IPS DF 6.9 (cell line): ENCODE measurements at regions not wholly inside any gene's neighbourhood (a gene's known extent, or its start where the extent isn't known, plus 50 kb on each side); places are given as distances from the start of the nearest gene placed in this dataset.

ENCODE experiments used
- DNase-seq: peaks from one replicate; pipeline ENCODE4 v3.0.0-alpha.2; 2013; ENCODE audit warnings: low read depth, low spot score
- H3K27ac ChIP-seq: one replicate; pipeline ENCODE4 v1.5.1; 2013; ENCODE audit warnings: low read length, control low read depth
- H3K27me3 ChIP-seq: 2 replicates; pipeline ENCODE4 v1.6.1; 2013; ENCODE audit warnings: mild to moderate bottlenecking, low read length; ENCODE audit not compliant: control insufficient read depth, insufficient read depth
- H3K36me3 ChIP-seq: 2 replicates; pipeline ENCODE4 v1.6.1; 2013; ENCODE audit warnings: low read length; ENCODE audit not compliant: control insufficient read depth, insufficient read depth
- H3K4me1 ChIP-seq: 2 replicates; pipeline ENCODE4 v1.6.1; 2013; ENCODE audit warnings: low read length; ENCODE audit not compliant: control insufficient read depth, insufficient read depth
- H3K4me3 ChIP-seq: 2 replicates; pipeline ENCODE4 v1.5.1; 2013; ENCODE audit warnings: mild to moderate bottlenecking, low read length
- H3K9me3 ChIP-seq: 2 replicates; pipeline ENCODE4 v1.6.1; 2013; ENCODE audit warnings: low read length, inconsistent platforms; ENCODE audit not compliant: control insufficient read depth, insufficient read depth
- WGBS: extraction: QIAGEN DNeasy Blood & Tissue Kit; methylation state at CpG from one replicate; pipeline ENCODE4 v1.1.7; 2013; ENCODE audit warnings: mixed read lengths, missing lambda C conversion rate; ENCODE audit not compliant: insufficient read length, insufficient coverage; 5-methylcytosine and 5-hydroxymethylcytosine counted together

DNA sequence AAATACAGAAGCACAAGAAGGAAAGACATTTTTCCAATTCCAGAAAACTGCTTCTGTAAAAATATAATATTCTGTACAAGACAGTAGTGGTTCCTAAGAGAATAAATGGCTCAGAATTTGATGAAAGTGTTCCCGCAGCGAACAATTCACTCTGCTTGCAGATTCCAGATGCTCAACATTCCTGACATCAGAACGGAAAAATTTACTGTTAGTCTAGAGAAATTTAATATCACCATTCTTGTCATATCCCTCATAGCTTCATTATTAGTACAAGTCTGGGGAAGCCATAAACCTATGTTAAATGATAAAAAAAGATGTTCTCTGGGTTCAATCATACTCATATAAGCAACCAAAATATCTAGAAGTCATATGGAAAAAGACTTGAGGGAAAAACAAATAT, 83.6 kb downstream of the MPP7 start:
- WGBS: no CpG with 5 or more reads among the region's 3 CpGs
- Histone ChIP-seq H3K4me1 (no peaks in the 10 kb centered on the region), H3K36me3 (no peaks in the 10 kb centered on the region), H3K9me3 (no peaks in the 10 kb centered on the region), H3K27ac (no peak overlapping the region), H3K27me3 (no peaks in the 10 kb centered on the region), H3K4me3 (no peak overlapping the region)
- no peak for DNase-seq

DNA sequence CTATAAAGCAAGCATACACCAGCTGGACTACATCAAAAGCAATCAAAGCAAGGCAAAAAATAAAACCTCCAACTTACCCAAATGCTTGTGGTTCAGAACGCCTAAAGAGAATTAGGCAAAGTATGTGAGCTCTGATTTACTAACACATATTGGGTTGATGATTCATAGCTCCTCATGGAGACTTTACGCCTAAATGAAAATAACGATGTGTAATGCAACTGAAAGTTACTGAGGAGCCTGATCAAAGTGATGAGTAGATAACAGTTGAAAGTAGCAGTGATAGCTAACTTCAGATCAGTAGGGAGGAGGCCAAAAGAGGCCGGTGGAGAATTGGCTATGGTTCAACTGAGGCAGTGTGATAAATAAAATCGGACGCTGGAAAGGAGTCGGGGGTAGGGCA, 85.0 kb downstream of the MPP7 start:
- Histone ChIP-seq H3K9me3 (no peaks in the 10 kb centered on the region), H3K36me3 (no peaks in the 10 kb centered on the region), H3K27me3 (no peaks in the 10 kb centered on the region), H3K27ac (no peak overlapping the region), H3K4me3 (no peak overlapping the region), H3K4me1 (no peaks in the 10 kb centered on the region; the same call in 1 of the 2 replicates)
- DNase-seq: no peak
- WGBS: no CpG with 5 or more reads among the region's 7 CpGs

DNA sequence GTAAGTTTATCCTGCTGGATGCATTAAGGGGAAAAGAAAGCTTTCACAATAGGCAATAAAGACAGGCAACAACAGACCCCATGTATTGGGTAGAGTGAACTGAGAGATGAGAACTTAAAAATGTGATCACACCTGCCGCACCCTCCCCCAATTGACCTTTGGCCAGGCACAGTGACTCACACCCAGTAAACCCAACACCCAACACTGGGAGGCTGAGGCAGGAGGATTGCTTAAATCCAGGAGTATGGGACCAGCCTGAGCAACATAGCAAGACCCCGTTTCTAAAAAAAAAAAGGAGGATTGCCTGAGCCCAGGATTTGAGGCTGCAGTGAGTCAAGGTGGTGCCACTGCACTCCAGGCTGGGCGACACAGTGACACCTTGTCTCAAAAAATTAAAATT, 86.9 kb downstream of the MPP7 start:
- no peaks in the 10 kb centered on the region for H3K36me3 ChIP-seq
- no peaks in the 10 kb centered on the region for H3K27me3 ChIP-seq
- no peaks in the 10 kb centered on the region for H3K9me3 ChIP-seq
- no peak for DNase-seq
- H3K4me3 ChIP-seq: no peak overlapping the region
- WGBS: no CpG with 5 or more reads among the region's 3 CpGs
- no peaks in the 10 kb centered on the region; the same call in 1 of the 2 replicates for H3K4me1 ChIP-seq
- H3K27ac ChIP-seq: no peak overlapping the region

DNA sequence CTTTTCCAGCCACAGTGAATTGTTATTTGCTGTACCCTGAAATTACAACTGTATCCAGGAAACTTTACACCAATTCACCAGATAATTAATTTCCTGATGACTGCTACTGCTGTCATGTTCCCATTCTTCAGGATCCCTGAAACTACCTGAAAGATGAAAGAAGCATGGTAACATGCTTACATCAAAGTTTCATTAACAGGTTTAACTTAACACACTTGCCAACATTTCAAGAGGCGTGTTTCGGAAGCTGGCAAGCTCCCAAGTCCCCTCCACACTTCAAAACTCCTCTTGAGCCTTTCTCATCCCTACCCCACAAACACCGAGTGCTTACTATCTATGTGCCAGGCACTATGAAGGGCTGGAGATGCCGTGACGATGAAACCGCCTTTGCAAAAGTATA, 88.6 kb downstream of the MPP7 start:
- H3K27ac ChIP-seq: no peak overlapping the region
- H3K36me3 ChIP-seq: no peaks in the 10 kb centered on the region
- no peaks in the 10 kb centered on the region for H3K27me3 ChIP-seq
- DNase-seq: no peak
- no peaks in the 10 kb centered on the region; the same call in 1 of the 2 replicates for H3K4me1 ChIP-seq
- no peak overlapping the region for H3K4me3 ChIP-seq
- no peaks in the 10 kb centered on the region for H3K9me3 ChIP-seq
- WGBS: no CpG with 5 or more reads among the region's 6 CpGs

DNA sequence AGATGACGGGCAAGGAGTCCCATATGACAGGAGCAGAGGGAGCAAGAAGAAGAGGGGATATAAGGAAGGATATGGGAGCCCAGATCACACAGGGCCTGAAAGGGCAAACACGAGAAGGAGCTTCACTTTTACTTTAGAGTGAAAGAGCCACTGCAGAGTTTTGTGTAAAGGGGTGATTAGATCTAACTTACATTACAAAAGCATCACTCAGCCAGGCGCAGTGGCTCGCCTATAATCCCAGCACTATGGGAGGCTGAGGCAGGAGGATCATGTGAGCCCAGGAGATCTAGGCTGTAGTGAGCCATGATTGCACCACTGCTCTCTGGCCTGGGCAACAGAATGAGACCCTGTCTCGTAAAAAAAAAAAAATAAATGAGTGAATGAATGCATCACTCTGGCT, 91.1 kb downstream of the MPP7 start:
- Histone ChIP-seq H3K4me3 (no peak overlapping the region), H3K4me1 (no peaks in the 10 kb centered on the region; the same call in 1 of the 2 replicates), H3K9me3 (no peaks in the 10 kb centered on the region; the same call in 1 of the 2 replicates), H3K27ac (no peak overlapping the region), H3K36me3 (no peaks in the 10 kb centered on the region), H3K27me3 (no peaks in the 10 kb centered on the region)
- DNase-seq: peak; percentile 9
- WGBS: no CpG with 5 or more reads among the region's 5 CpGs

DNA sequence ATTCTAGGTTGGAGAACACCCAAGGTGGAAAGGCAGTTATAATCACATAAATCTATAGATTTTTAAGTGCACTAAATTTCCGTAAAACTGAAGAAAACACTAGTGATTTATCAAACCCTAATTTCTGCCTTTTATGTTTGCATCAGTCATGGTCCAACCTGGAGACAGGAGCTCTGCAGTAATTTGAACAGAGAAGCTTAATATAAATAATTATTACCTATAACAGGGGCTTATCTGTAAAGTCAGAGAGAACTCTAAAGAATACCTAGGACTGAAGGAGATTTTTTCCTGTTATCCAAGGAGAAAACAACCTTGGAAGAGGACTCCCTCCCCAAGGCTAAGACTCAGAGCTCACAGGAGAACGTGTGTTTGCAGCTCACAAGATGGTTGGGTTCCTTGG, 95.1 kb downstream of the MPP7 start:
- Histone ChIP-seq H3K9me3 (no peaks in the 10 kb centered on the region; the same call in 1 of the 2 replicates), H3K4me3 (no peak overlapping the region), H3K27me3 (no peaks in the 10 kb centered on the region), H3K4me1 (no peaks in the 10 kb centered on the region), H3K27ac (no peak overlapping the region), H3K36me3 (no peaks in the 10 kb centered on the region)
- WGBS: no CpG with 5 or more reads among the region's 2 CpGs
- no peak for DNase-seq

DNA sequence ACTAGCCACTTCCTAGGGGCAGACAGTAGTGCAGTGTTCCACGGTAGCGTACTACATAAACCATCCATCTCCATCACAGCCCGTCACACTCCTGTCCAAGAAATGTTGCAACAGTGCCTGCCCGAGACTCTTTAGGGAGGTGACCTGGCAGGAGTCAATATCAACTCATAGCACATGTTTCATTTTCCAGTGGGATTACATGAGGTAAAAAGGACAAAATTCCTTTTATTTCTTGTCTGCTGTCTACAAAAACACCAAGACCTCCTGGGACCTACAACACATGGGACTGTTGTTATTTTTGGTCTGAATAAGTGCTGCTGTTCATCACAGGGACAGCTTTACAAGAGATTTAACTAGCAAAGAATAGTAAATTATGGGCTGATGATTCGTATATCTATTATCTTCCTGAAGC, 99.9 kb downstream of the MPP7 start:
- H3K4me1 ChIP-seq: no peaks in the 10 kb centered on the region
- no peak overlapping the region for H3K4me3 ChIP-seq
- no peaks in the 10 kb centered on the region for H3K27me3 ChIP-seq
- no peaks in the 10 kb centered on the region; the same call in 1 of the 2 replicates for H3K9me3 ChIP-seq
- H3K36me3 ChIP-seq: no peaks in the 10 kb centered on the region
- no peak overlapping the region for H3K27ac ChIP-seq
- whole genome bisulfite sequencing: no CpG with 5 or more reads among the region's 5 CpGs
- no peak for DNase-seq

DNA sequence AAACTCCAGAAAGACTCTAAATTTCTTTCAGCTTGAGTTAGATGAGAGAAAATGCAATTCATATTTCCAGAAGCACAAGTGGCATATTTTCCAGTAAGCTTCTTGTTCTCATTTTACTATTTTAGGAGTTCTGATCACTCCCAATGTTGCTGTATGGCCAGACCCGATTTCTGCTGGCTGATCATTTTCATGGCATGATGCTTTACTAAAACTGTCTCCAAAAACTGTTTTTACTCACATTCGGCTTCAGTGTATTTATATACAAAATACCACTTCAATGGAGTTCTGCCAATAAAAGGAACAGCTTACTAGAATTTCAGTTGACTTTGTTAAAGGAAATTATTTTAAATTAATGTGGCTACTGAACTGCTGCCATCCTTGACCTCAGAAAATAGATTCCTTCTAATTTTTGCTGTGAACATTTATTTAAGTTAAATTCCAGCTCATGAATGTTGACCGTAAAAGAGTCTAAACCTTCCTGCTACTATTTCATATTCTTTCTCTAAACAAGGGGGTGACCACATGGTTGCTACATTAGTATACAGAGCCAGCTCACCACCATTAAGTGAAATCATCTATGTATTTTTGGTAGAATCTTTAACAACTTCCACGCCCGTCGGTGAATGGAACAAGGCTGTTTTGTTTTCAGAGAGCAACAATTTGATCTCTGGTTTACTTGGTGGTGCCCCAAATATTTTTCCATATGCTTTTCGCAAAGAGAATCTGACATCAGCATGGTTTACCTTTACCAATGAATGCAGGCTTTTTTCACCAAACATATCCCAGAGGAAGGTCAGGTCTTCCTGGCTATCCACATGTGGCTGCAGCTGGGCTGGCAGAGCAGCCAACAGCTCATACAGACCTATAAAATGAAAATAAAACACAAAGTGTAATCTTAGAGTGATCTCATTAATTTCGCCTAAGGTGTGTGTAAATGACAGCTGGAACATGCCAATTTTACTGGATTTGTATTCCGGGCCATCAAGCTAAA, 101.2 kb downstream of the MPP7 start:
- no peak overlapping the region for H3K4me3 ChIP-seq
- no peak overlapping the region for H3K27ac ChIP-seq
- no peaks in the 10 kb centered on the region for H3K27me3 ChIP-seq
- H3K4me1 ChIP-seq: no peaks in the 10 kb centered on the region
- H3K36me3 ChIP-seq: no peaks in the 10 kb centered on the region
- WGBS: no CpG with 5 or more reads among the region's 9 CpGs
- no peaks in the 10 kb centered on the region; the same call in 1 of the 2 replicates for H3K9me3 ChIP-seq
- DNase-seq: no peak

DNA sequence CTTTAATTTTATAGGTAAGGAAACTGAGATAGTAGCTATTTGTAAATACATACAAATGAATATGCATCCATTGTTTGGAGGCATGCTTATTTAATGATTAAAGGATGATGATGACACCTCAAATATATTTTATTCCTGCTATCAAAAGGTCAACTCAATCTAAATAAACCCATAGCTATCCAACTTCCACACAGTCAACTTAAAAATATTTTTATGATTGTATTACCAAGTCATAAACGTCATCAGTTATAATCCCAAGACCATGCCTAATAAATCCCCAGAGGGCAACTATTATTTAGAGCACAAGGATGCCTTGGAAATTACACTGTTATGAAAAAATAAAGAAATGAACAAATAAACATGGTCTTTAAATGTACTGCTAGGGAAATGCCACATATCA, 102.1 kb downstream of the MPP7 start:
- Histone ChIP-seq H3K27ac (no peak overlapping the region), H3K27me3 (no peaks in the 10 kb centered on the region), H3K4me1 (no peaks in the 10 kb centered on the region), H3K36me3 (no peaks in the 10 kb centered on the region), H3K9me3 (no peaks in the 10 kb centered on the region; the same call in 1 of the 2 replicates), H3K4me3 (no peak overlapping the region)
- DNase-seq: no peak
- no CpG with 5 or more reads among the region's 1 CpG for WGBS

DNA sequence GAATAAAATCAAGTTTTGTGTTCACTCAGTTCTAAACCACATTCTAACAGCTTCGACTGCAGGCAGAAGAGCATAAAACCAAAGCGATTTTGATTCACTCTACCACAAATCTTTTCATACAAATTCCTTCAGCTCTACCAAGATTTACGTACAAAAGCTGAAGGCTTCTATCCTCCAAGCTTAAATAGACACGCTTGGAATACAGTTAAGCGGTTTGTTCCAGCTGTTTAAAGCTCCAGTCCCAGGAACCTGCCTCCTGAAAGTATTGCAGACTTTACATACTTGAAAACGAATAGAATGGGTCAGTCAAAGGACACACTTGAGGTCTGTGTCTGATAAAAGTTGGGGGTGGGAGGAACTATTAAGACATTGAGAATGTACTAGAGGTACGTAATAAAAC, 102.9 kb downstream of the MPP7 start:
- Histone ChIP-seq H3K27ac (no peak overlapping the region), H3K4me3 (no peak overlapping the region), H3K4me1 (no peaks in the 10 kb centered on the region), H3K27me3 (no peaks in the 10 kb centered on the region), H3K36me3 (no peaks in the 10 kb centered on the region), H3K9me3 (no peaks in the 10 kb centered on the region)
- WGBS: 100% methylated on average over 2 of the region's 7 CpGs
- DNase-seq: no peak
